ENCODE measurements at regions not wholly inside any gene's neighbourhood (a gene's known extent, or its start where the extent isn't known, plus 50 kb on each side); places are given as distances from the start of the nearest gene placed in this dataset.

GRCh38 chr10:61835069-61835945 lies 66.2 kb upstream of the ARID5B start:
- TF ChIP-seq POLR2AphosphoS5 (IDR thresholded peaks at IDR 0.05; ENCODE audit: low read depth, low read length) (no peak), POLR2A (IDR thresholded peaks at IDR 0.05; ENCODE audit: low read depth, low read length) (no peak), SPI1 (IDR thresholded peaks at IDR 0.05; ENCODE audit: low read depth, low read length) (no peak), PAX5 (IDR thresholded peaks at IDR 0.05; ENCODE audit: insufficient read depth, low read length, severe bottlenecking) (no peak), TAF1 (IDR thresholded peaks at IDR 0.05; ENCODE audit: low read depth, low read length) (no peak), POU2F2 (IDR thresholded peaks at IDR 0.05; ENCODE audit: low read depth, low read length) (no peak)

All from GM12891 (cell line).